Epithelial cell of prostate (primary cell): ENCODE measurements at regions not wholly inside any gene's neighbourhood (a gene's known extent, or its start where the extent isn't known, plus 50 kb on each side); places are given as distances from the start of the nearest gene placed in this dataset.

Source experiments
- DNase-seq: peaks from one replicate; pipeline ENCODE4 v3.0.0-alpha.2; 2011; ENCODE audit warnings: low read depth, low spot score
- H3K27ac ChIP-seq: fragments of 450-650 bp; 2 replicates; pipeline ENCODE4 v1.5.1; 2017; ENCODE audit warnings: mild to moderate bottlenecking

- H3K27ac ChIP-seq: no peak overlapping the region
- no peak for DNase-seq
These were observed 329.8 kb upstream of the FOXG1 start for GRCh38 chr14:28436821-28437220.

DNA sequence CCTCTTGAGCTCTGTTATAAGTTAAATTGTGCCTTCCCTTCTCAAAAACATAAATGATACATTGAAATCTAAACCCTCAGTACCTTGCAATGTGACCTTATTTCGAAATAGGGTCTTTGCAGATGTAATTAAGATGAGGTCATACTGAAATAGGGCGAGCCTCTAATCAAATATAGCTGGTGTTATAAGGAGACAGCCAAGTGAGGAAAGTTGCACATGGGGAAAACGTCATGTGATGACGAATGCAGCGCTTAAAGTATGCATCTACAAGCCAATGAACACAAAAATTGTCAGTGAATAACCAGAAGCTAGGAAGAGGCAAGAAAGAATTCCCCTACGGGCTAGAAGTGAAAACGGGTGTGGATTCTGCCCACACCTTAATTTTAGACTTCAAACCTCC lies 305.2 kb upstream of the FOXG1 start:
- no peak overlapping the region for H3K27ac ChIP-seq
- DNase-seq: no peak

DNA sequence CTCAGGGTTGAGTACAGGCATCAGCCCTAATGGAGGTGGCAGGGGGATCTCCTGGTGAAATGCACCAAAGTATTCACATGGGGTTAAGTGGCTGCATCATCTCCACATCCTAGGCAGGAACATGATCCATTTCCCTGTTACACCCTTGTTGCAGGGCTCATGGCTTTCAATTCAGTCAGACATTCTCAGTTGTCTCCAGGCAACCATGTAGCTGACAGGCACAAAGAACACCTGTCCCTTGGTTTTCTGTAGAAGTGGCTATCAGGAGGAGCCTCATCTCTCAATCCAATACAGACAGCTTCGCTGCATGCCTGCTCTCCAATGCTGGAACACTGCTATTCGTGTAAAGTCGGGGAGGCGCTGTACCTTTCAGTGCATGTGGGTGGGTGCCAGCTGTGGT lies 299.0 kb upstream of the FOXG1 start:
- H3K27ac ChIP-seq: no peak overlapping the region
- DNase-seq: no peak

- no peak for DNase-seq
- no peak overlapping the region for H3K27ac ChIP-seq
These were observed 298.1 kb upstream of the FOXG1 start for GRCh38 chr14:28468191-28469151.

DNA sequence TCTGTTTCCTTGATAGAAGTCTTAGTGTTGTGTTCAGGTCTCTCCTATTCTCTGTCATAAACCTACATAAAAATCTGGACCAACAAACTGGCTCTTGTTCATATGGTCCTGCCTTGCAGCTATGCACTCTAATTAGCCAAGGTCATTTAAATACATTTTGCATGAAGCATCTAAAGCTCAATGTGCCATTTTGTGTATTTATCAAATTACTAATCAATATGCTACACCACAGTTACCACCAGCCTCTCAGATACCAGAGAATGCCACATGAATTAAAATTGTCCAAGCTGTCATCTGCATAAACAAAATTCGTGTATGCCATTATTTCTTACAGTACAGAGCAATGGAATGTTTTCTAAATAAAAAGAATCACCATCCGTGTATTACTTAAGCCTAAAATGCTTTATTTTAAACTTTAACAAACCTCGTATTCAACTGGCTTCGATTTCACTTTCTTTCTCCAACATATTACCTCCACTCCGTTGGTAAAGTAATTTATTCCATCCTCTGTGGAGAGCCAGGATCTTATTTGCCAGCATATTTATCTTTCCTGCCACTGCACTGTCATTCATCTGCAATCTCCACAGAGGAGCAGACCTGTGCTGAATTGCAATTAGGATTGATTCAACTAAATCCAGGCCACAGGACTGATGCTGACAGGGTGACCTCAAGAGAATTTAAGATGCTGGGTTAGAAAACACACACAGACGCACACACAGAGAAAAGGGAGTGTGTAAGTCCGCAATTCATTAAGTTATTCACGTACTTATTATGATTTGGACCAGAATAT lies 284.1 kb upstream of the FOXG1 start:
- DNase-seq: no peak
- no peak overlapping the region for H3K27ac ChIP-seq

DNA sequence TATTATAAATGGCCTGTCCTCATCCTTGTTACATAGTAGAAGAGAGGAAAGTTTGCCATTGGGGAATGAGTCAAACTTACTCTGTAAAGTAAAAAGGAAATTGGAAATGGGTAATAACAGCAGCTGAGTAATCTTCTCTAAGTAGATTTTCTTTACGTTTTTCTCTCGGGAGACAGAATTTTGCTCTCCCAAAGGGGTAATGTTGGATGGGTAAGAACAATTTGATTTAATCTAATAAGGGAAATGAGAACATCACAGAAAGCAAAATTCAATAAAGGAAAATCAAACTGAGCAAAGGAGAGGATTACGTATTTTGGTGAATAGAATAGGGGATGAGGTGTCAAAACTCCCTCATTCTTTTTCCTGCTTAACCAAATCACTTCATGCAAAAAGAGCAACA lies 283.1 kb upstream of the FOXG1 start:
- DNase-seq: no peak

GRCh38 chr14:28488684-28489083 lies 277.9 kb upstream of the FOXG1 start:
- no peak overlapping the region for H3K27ac ChIP-seq
- DNase-seq: no peak

More for the DNA sequence above, 283.1 kb upstream of the FOXG1 start:
- H3K27ac ChIP-seq: no peak overlapping the region

DNA sequence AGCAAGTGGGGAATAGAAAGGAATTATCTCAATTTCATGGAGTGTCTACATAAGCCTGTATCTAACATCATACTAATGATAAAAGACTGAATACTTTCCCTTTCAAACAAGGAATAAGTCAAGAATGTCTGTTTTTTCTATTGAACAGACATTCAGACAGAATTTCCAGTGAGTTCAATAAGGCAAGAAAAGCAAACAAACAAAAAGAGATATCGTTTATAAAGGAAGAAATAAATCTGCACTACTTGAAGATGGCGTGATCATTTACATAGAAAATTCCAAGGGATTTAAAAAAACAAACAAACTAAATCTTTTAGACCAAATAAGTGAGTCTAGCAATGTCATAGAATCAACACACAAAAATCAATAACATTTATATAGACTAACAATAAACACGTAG lies 273.1 kb upstream of the FOXG1 start:
- no peak for DNase-seq
- peak overlapping the region; percentile 48 for H3K27ac ChIP-seq

DNA sequence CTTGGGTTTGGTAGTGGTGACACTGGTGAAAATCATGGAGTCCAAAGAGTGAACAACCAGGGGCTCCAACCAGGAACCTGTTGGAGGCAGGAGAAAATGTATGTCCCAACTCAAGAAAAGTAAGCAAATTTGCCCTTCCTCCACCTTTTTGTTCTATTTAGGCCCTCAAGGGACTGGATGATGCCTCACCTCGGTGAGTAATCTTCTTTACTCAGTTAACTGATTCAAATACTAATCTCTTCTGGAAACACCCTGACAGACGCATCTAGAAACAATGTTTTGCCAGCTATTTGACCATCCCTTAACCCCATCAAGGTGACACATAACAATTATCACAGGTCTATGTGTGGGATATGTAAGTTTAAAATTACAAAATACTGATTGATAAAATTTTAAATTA lies 272.4 kb upstream of the FOXG1 start:
- DNase-seq: peak; percentile 75
- peak overlapping the region; percentile 48 for H3K27ac ChIP-seq

- no peak for DNase-seq
- no peak overlapping the region for H3K27ac ChIP-seq
These were observed 270.2 kb upstream of the FOXG1 start for GRCh38 chr14:28496364-28496763.

- H3K27ac ChIP-seq: peak overlapping the region; percentile 3
- DNase-seq: no peak
These were observed 264.1 kb upstream of the FOXG1 start for GRCh38 chr14:28502517-28502916.

DNA sequence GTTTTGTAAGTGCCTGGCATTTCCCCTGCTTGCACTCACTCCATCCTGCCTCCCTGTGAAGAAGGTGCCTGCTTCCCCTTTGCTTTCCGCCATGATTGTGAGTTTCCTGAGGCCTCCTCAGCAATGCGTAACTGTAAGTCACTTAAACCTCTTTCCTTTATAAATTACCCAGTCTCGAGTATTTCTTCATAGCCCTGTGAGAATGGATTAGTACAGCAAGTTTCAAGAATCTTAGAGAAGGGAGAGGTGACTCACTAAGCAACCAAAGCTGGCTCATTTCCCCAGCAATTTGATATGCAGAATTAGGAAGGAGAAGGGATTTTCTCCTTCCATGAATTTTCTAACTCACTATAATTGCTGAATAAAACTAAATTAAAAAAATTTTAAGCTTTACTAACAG lies 251.0 kb upstream of the FOXG1 start:
- H3K27ac ChIP-seq: no peak overlapping the region
- DNase-seq: peak; percentile 10

- DNase-seq: no peak
- H3K27ac ChIP-seq: no peak overlapping the region
These were observed 229.7 kb upstream of the FOXG1 start for GRCh38 chr14:28536889-28537288.

- no peak overlapping the region for H3K27ac ChIP-seq
- DNase-seq: no peak
These were observed 224.5 kb upstream of the FOXG1 start for GRCh38 chr14:28542040-28542439.

- H3K27ac ChIP-seq: no peak overlapping the region
- DNase-seq: peak; percentile 14
These were observed 201.2 kb upstream of the FOXG1 start for GRCh38 chr14:28565345-28565744.

DNA sequence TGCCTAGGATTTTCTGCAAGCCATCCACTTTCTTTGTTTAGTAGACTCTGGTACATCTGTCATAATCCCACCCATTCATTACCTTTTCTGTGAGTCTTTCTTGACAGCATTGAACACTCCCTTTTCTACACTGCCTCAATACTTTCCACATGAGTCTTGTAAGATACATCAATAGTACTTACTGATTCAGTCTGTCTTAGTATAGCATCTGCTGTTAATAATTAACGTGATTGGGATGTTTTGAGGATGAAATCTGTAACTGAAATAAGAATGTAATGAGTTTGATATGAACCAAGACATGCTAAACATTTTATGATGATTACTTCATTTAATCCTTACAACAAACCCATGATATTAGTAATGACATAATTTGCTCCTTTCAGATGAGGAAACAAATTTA lies 196.2 kb upstream of the FOXG1 start:
- peak; percentile 58 for DNase-seq
- peak overlapping the region; percentile 77 for H3K27ac ChIP-seq

GRCh38 chr14:28571636-28572035 lies 195.0 kb upstream of the FOXG1 start:
- H3K27ac ChIP-seq: peak overlapping the region; percentile 77
- DNase-seq: peak; percentile 52

GRCh38 chr14:28576523-28576922 lies 190.1 kb upstream of the FOXG1 start:
- H3K27ac ChIP-seq: no peak overlapping the region
- no peak for DNase-seq

DNA sequence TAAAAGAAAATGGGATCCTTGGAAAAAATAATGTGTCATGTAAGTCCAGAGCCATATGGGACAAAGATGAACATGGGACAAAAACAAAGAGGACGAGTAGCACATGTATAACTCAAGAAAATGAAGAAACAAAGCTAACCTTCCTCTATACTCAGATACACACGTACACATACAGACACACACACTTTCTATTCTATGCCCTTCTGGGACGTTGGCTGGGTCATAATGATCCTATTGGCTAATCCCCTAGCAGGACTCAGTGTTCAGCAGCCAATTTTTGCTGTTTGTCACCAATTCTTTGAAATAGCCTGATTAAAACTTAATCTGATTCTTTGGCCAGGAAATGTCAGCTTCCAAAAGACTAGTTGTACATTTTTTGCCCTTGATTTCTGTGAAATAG lies 189.4 kb upstream of the FOXG1 start:
- peak overlapping the region; percentile 73 for H3K27ac ChIP-seq
- DNase-seq: no peak

- peak overlapping the region; percentile 73 for H3K27ac ChIP-seq
- DNase-seq: no peak
These were observed 188.9 kb upstream of the FOXG1 start for GRCh38 chr14:28577711-28578131.

GRCh38 chr14:28584951-28585350 lies 181.6 kb upstream of the FOXG1 start:
- H3K27ac ChIP-seq: no peak overlapping the region
- no peak for DNase-seq
